ENCODE measurements at regions not wholly inside any gene's neighbourhood (a gene's known extent, or its start where the extent isn't known, plus 50 kb on each side); places are given as distances from the start of the nearest gene placed in this dataset.

- Histone ChIP-seq H3K4me3 (ENCODE audit: control insufficient read depth in 1 of 2, extremely low read depth in 1 of 2, low read length in 1 of 2) (no peak overlapping the region), H3K27ac (ENCODE audit: low read length) (no peak overlapping the region), H3K9me3 (no peaks in the 10 kb centered on the region), H3K4me1 (ENCODE audit: control insufficient read depth in 1 of 2, extremely low read depth in 1 of 2, insufficient read depth in 2 of 2, low read length in 2 of 2) (peaks cover 0 to 30% of the 10 kb centered on the region in 2 experiments), H3K27me3 (replicated peaks in 1 of 2; ENCODE audit: control insufficient read depth in 2 of 2, extremely low read depth in 1 of 2, insufficient read depth in 2 of 2, low read length in 1 of 2) (no peaks in the 10 kb centered on the region), H3K36me3 (ENCODE audit: control insufficient read depth in 2 of 2, extremely low read depth in 1 of 2, insufficient read depth in 1 of 2, low read length in 1 of 2) (no peaks in the 10 kb centered on the region)
- peaks cover 15 to 28% (median 24%) of the 10 kb centered on the region in 3 donors for H3K4me1 Mint-ChIP-seq
- no peaks in the 10 kb centered on the region for H3K36me3 Mint-ChIP-seq
- ATAC-seq (replicated peaks in 1 of 4), result no peak
- H3K9me3 Mint-ChIP-seq, result no peaks in the 10 kb centered on the region
- no peaks in the 10 kb centered on the region for H3K27me3 Mint-ChIP-seq
- H3K4me3 Mint-ChIP-seq, result no peak overlapping the region
- WGBS (ENCODE audit: insufficient coverage), result 95% methylated on average over 4 of the region's 10 CpGs
- DNase-seq, result no peak
- CTCF ChIA-PET, result interaction anchor here in 1 of 2 donors (0.7 to 1.0 kb wide), 2 partner anchors 52 to 172 kb away, joined by 3 to 4 read pairs; no protein-coding TSS in a partner anchor
- peak overlapping the region in 1 of 2 donors; percentile 39 for H3K27ac Mint-ChIP-seq
- POLR2A ChIA-PET, result interaction anchor here in 1 of 2 donors (0.6 kb wide), 1 partner anchor 129 kb away, joined by 4 read pairs; no protein-coding TSS in a partner anchor
Measured at GRCh38 chr20:53698371-53698978, 104.8 kb upstream of the ZNF217 start.

DNA sequence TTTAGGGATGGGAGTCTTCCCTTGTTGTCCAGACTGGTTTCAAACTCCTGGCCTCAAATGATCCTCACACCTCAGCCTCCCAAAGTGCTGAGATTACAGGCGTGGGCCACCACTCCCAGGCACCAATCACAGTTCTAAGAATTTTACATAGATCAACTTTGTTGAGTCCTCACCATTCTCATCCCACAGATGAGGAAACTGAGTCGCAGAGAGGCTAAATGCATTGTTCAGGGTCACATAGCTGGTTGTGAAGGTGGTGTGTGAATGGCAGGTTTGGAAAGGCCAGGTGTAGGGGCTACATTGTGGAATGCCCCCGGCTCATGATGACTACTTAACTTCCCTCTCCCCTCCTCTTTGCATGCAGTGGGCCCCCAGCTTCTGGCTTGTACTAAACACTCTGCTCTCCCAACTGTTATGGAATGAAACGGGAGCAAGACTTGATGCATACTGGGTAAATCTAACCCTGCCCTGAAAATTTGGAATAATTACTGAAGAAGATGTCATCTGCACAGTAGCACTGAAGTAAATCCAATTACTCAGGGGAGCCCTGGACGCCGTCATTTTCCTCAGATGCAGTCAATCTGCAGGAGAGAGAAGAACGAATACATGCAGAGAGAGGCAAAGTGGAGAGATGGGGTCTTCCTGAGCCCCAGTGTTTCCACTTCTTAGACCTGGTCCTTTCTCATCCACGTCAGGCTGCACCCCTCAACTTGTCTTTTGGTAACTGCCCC, 102.3 kb upstream of the ZNF217 start:
- Mint-ChIP-seq H3K9me3 (no peaks in the 10 kb centered on the region), H3K27me3 (no peaks in the 10 kb centered on the region), H3K36me3 (no peaks in the 10 kb centered on the region), H3K4me1 (peaks cover 31 to 44% (median 36%) of the 10 kb centered on the region in 3 donors), H3K27ac (peak overlapping the region in 1 of 2 donors; percentile 5), H3K4me3 (no peak overlapping the region)
- DNase-seq, result no peak
- ChIA-PET POLR2A (interaction anchor here (0.6 to 0.7 kb wide), 7 partner anchors 8 to 1125 kb away, joined by 3 to 5 read pairs (median 4); no protein-coding TSS in a partner anchor), CTCF (interaction anchor here (0.6 to 1.2 kb wide), 4 partner anchors 13 to 223 kb away, joined by 3 to 4 read pairs (median 3); no protein-coding TSS in a partner anchor)
- Histone ChIP-seq H3K27me3 (replicated peaks in 1 of 2; ENCODE audit: control insufficient read depth in 2 of 2, extremely low read depth in 1 of 2, insufficient read depth in 2 of 2, low read length in 1 of 2) (no peaks in the 10 kb centered on the region), H3K27ac (ENCODE audit: low read length) (no peak overlapping the region), H3K4me1 (ENCODE audit: control insufficient read depth in 1 of 2, extremely low read depth in 1 of 2, insufficient read depth in 2 of 2, low read length in 2 of 2) (peaks cover 0 to 28% of the 10 kb centered on the region in 2 experiments), H3K36me3 (ENCODE audit: control insufficient read depth in 2 of 2, extremely low read depth in 1 of 2, insufficient read depth in 1 of 2, low read length in 1 of 2) (no peaks in the 10 kb centered on the region), H3K4me3 (ENCODE audit: control insufficient read depth in 1 of 2, extremely low read depth in 1 of 2, low read length in 1 of 2) (no peak overlapping the region), H3K9me3 (no peaks in the 10 kb centered on the region)
- ATAC-seq (replicated peaks in 1 of 4), result no peak
- 92% methylated on average over 2 of the region's 8 CpGs for whole genome bisulfite sequencing (ENCODE audit: insufficient coverage)

DNA sequence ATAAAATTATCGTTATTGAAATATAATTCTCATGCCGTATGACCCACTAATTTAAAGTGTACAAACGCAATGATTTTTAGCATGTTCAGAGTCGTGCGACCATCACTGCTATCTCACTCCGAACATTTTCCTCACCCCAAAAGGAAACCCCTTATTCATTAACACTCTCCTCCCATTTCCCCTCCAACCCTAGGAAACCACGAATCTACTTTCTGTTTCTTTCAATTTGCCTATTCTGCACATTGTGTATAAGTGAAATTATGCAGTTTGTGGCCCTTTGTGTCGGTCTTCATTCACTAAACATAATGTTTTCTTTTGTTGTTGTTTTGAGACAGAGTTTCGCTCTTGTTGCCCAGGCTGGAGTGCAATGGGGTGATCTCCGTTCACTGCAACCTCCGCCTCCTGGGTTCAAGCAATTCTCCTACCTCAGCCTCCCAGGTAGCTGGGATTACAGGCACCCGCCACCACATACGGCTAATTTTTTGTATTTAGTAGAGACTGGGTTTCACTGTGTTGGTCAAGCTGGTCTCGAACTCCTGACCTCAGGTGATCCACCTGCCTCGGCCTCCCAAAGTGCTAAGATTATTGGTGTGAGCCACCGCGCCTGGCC, 99.7 kb upstream of the ZNF217 start:
- Mint-ChIP-seq H3K27me3 (no peaks in the 10 kb centered on the region), H3K27ac (peak overlapping the region; percentile 77 to 86), H3K4me1 (peaks cover 24 to 29% (median 28%) of the 10 kb centered on the region in 3 donors), H3K4me3 (peak overlapping the region; percentile 60 to 64 (median 61)), H3K9me3 (no peaks in the 10 kb centered on the region), H3K36me3 (no peaks in the 10 kb centered on the region)
- DNase-seq (peak in 1 of 35 experiments; percentile 55), ATAC-seq (replicated peaks in 1 of 4) (peak in 3 of 4 experiments; percentile 51 to 80 (median 70))
- Histone ChIP-seq H3K27me3 (replicated peaks in 1 of 2; ENCODE audit: control insufficient read depth in 2 of 2, extremely low read depth in 1 of 2, insufficient read depth in 2 of 2, low read length in 1 of 2) (no peaks in the 10 kb centered on the region), H3K4me1 (ENCODE audit: control insufficient read depth in 1 of 2, extremely low read depth in 1 of 2, insufficient read depth in 2 of 2, low read length in 2 of 2) (peaks cover 0 to 24% of the 10 kb centered on the region in 2 experiments), H3K27ac (ENCODE audit: low read length) (no peak overlapping the region), H3K4me3 (ENCODE audit: control insufficient read depth in 1 of 2, extremely low read depth in 1 of 2, low read length in 1 of 2) (peak overlapping the region in 1 of 2 donors; percentile 13), H3K9me3 (no peaks in the 10 kb centered on the region), H3K36me3 (ENCODE audit: control insufficient read depth in 2 of 2, extremely low read depth in 1 of 2, insufficient read depth in 1 of 2, low read length in 1 of 2) (no peaks in the 10 kb centered on the region)
- 24% methylated on average over 6 of the region's 17 CpGs for WGBS (ENCODE audit: insufficient coverage)
- CTCF ChIA-PET, result interaction anchor here in 1 of 2 donors (0.6 kb wide), 1 partner anchor 23 kb away, joined by 3 read pairs; no protein-coding TSS in a partner anchor
- POLR2A ChIA-PET, result no interaction called here

DNA sequence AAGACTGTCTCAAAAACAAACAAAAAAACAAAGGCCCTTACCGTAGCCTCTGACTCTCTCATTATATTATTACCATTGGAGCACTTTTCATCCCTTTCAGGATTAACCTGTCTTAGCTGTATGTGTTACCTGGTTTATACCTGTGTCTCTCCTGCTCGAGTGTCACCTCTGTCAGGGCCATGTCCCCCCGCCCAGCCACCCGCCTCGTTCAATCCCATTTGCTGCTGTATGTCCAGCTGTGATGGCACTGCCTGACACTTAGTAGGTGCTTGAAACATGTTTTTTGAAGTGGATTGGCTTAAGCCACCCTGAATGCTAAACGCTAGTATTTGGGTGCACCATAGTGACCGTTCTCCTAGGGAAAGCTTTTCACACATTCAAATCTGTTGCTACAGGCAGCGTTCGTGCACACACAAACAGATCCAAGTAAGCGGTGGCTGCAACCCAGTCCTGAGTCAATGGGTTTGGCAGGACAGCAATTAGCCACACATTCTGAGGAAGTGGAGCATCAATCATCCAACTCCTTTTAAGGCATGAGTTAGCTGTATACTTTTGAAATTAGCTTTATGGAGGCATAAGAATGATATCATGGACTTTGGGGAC, 98.9 kb upstream of the ZNF217 start:
- Histone ChIP-seq H3K4me3 (ENCODE audit: control insufficient read depth in 1 of 2, extremely low read depth in 1 of 2, low read length in 1 of 2) (no peak overlapping the region), H3K4me1 (ENCODE audit: control insufficient read depth in 1 of 2, extremely low read depth in 1 of 2, insufficient read depth in 2 of 2, low read length in 2 of 2) (peaks cover 0 to 24% of the 10 kb centered on the region in 2 experiments), H3K27ac (ENCODE audit: low read length) (no peak overlapping the region), H3K9me3 (no peaks in the 10 kb centered on the region), H3K27me3 (replicated peaks in 1 of 2; ENCODE audit: control insufficient read depth in 2 of 2, extremely low read depth in 1 of 2, insufficient read depth in 2 of 2, low read length in 1 of 2) (no peaks in the 10 kb centered on the region), H3K36me3 (ENCODE audit: control insufficient read depth in 2 of 2, extremely low read depth in 1 of 2, insufficient read depth in 1 of 2, low read length in 1 of 2) (no peaks in the 10 kb centered on the region)
- H3K4me1 Mint-ChIP-seq, result peaks cover 26 to 32% (median 28%) of the 10 kb centered on the region in 3 donors
- WGBS (ENCODE audit: insufficient coverage), result 98% methylated on average over 5 of the region's 10 CpGs
- ATAC-seq (replicated peaks in 1 of 4), result peak in 2 of 4 experiments; percentile 14 to 20
- H3K4me3 Mint-ChIP-seq, result peak overlapping the region in 2 of 3 donors; percentile 28 to 60
- CTCF ChIA-PET, result interaction anchor here in 1 of 2 donors (0.9 to 1.0 kb wide), 2 partner anchors 171 to 223 kb away, joined by 3 read pairs; no protein-coding TSS in a partner anchor
- H3K9me3 Mint-ChIP-seq, result no peaks in the 10 kb centered on the region
- H3K27ac Mint-ChIP-seq, result peak overlapping the region; percentile 46 to 86
- H3K36me3 Mint-ChIP-seq, result no peaks in the 10 kb centered on the region
- DNase-seq, result no peak
- POLR2A ChIA-PET, result no interaction called here
- H3K27me3 Mint-ChIP-seq, result no peaks in the 10 kb centered on the region

- no peaks in the 10 kb centered on the region for H3K9me3 Mint-ChIP-seq
- POLR2A ChIA-PET, result no interaction called here
- CTCF ChIA-PET, result interaction anchor here in 1 of 2 donors (1.0 kb wide), 1 partner anchor 224 kb away, joined by 3 read pairs; no protein-coding TSS in a partner anchor
- Histone ChIP-seq H3K9me3 (no peaks in the 10 kb centered on the region), H3K4me1 (ENCODE audit: control insufficient read depth in 1 of 2, extremely low read depth in 1 of 2, insufficient read depth in 2 of 2, low read length in 2 of 2) (peaks cover 0 to 24% of the 10 kb centered on the region in 2 experiments), H3K27me3 (replicated peaks in 1 of 2; ENCODE audit: control insufficient read depth in 2 of 2, extremely low read depth in 1 of 2, insufficient read depth in 2 of 2, low read length in 1 of 2) (no peaks in the 10 kb centered on the region), H3K36me3 (ENCODE audit: control insufficient read depth in 2 of 2, extremely low read depth in 1 of 2, insufficient read depth in 1 of 2, low read length in 1 of 2) (no peaks in the 10 kb centered on the region), H3K4me3 (ENCODE audit: control insufficient read depth in 1 of 2, extremely low read depth in 1 of 2, low read length in 1 of 2) (no peak overlapping the region), H3K27ac (ENCODE audit: low read length) (no peak overlapping the region)
- no peak overlapping the region for H3K4me3 Mint-ChIP-seq
- peak overlapping the region; percentile 33 to 86 for H3K27ac Mint-ChIP-seq
- ATAC-seq (replicated peaks in 1 of 4) (no peak), DNase-seq (no peak)
- H3K36me3 Mint-ChIP-seq, result no peaks in the 10 kb centered on the region
- peaks cover 28 to 32% (median 28%) of the 10 kb centered on the region in 3 donors for H3K4me1 Mint-ChIP-seq
- no peaks in the 10 kb centered on the region for H3K27me3 Mint-ChIP-seq
- WGBS (ENCODE audit: insufficient coverage), result 100% methylated on average over 1 of the region's 1 CpG
Measured at GRCh38 chr20:53691811-53692192, 98.2 kb upstream of the ZNF217 start.
